Neural cell (in vitro differentiated cells): ENCODE measurements at regions not wholly inside any gene's neighbourhood (a gene's known extent, or its start where the extent isn't known, plus 50 kb on each side); places are given as distances from the start of the nearest gene placed in this dataset.

ENCODE experiments used
- H2AFZ ChIP-seq: fragments of 200-600, 300-800 bp; sonication (generic), shearing (Covaris generic); 2 replicates; pipeline ENCODE4 v1.6.0; 2014; ENCODE audit warnings: low read depth, mild to moderate bottlenecking, antibody characterized with exemption, low read length, moderate library complexity
- H3F3A ChIP-seq: fragments of 200-600 bp; shearing (Covaris generic); 2 replicates; pipeline ENCODE4 v1.6.1; 2016; ENCODE audit warnings: mild to moderate bottlenecking, moderate library complexity, mixed read lengths, antibody characterized with exemption, low read length; ENCODE audit not compliant: insufficient read depth, poor library complexity, severe bottlenecking
- H3K27ac ChIP-seq: fragments of 200-600, 300-800 bp; sonication (generic), shearing (Covaris generic); 2 replicates; pipeline ENCODE4 v1.5.1; 2014; ENCODE audit warnings: mild to moderate bottlenecking, low read length, moderate library complexity
- H3K27me3 ChIP-seq: fragments of 300-800, 200-600 bp; sonication (generic), shearing (Covaris generic); 2 replicates; pipeline ENCODE4 v1.6.0; 2014; ENCODE audit warnings: mild to moderate bottlenecking, low read depth, low read length, moderate library complexity; ENCODE audit not compliant: insufficient read depth
- H3K36me3 ChIP-seq: fragments of 300-800, 200-600 bp; sonication (generic), shearing (Covaris generic); 2 replicates; pipeline ENCODE4 v1.5.1; 2014; ENCODE audit warnings: mild to moderate bottlenecking, antibody characterized with exemption, low read length, moderate library complexity; ENCODE audit not compliant: insufficient read depth
- H3K4me2 ChIP-seq: fragments of 300-800, 200-600 bp; sonication (generic), shearing (Covaris generic); 2 replicates; pipeline ENCODE4 v1.6.0; 2014; ENCODE audit warnings: mild to moderate bottlenecking, low read length
- H3K4me3 ChIP-seq: fragments of 300-800, 200-600 bp; sonication (generic), shearing (Covaris generic); 2 replicates; pipeline ENCODE4 v1.5.1; 2014; ENCODE audit warnings: mild to moderate bottlenecking, low read length, moderate library complexity
- H3K79me2 ChIP-seq: fragments of 200-600 bp; shearing (Covaris generic); replicated peaks from 2 replicates; pipeline ENCODE4 v1.6.0; 2014; ENCODE audit warnings: mild to moderate bottlenecking, low read length, moderate library complexity; ENCODE audit not compliant: insufficient read depth
- H3K9ac ChIP-seq: fragments of 300-800, 200-600 bp; sonication (generic), shearing (Covaris generic); 2 replicates; pipeline ENCODE4 v1.6.1; 2016; ENCODE audit warnings: mild to moderate bottlenecking, low read length, mixed read lengths
- H3K9me2 ChIP-seq: fragments of 200-600 bp; shearing (Covaris generic); 2 replicates; pipeline ENCODE4 v1.6.1; 2016; ENCODE audit warnings: mild to moderate bottlenecking, low read length, mixed read lengths; ENCODE audit not compliant: insufficient read depth
- H3K9me3 ChIP-seq: fragments of 200-600, 300-800 bp; sonication (generic), shearing (Covaris generic); 2 replicates; pipeline ENCODE4 v1.6.1; 2016; ENCODE audit warnings: mild to moderate bottlenecking, mixed run types, low read length, moderate library complexity, mixed read lengths
- H4K20me1 ChIP-seq: fragments of 200-600 bp; shearing (Covaris generic); 2 replicates; pipeline ENCODE4 v1.6.1; 2016; ENCODE audit warnings: mild to moderate bottlenecking, mixed run types; ENCODE audit not compliant: insufficient read depth
- EP300 ChIP-seq: fragments of 450-650 bp; conservative IDR thresholded peaks from 2 replicates; pipeline ENCODE4 v1.6.1; 2014; ENCODE audit warnings: antibody characterized with exemption, mild to moderate bottlenecking, moderate library complexity; ENCODE audit not compliant: poor library complexity, severe bottlenecking
- EZH2 ChIP-seq: fragments of 200-600, 300-800 bp; shearing (Covaris generic), sonication (generic); IDR thresholded peaks from 2 replicates; pipeline ENCODE4 v1.6.1; 2014; ENCODE audit warnings: antibody characterized with exemption, low read length, borderline replicate concordance, mild to moderate bottlenecking; ENCODE audit not compliant: insufficient read depth, poor library complexity, severe bottlenecking
- MXI1 ChIP-seq: fragments of 450-650 bp; conservative IDR thresholded peaks from 2 replicates; pipeline ENCODE4 v1.6.1; 2014; ENCODE audit warnings: antibody characterized with exemption, mild to moderate bottlenecking; ENCODE audit not compliant: poor library complexity, severe bottlenecking
- POLR2AphosphoS5 ChIP-seq: IDR thresholded peaks from 2 replicates; pipeline ENCODE4 v1.6.1; 2012
- RAD21 ChIP-seq: fragments of 450-650 bp; conservative IDR thresholded peaks from 2 replicates; pipeline ENCODE4 v1.6.1; 2014; ENCODE audit warnings: antibody characterized with exemption, mild to moderate bottlenecking, moderate library complexity
- SMC3 ChIP-seq: fragments of 450-650 bp; conservative IDR thresholded peaks from 2 replicates; pipeline ENCODE4 v1.6.1; 2014; ENCODE audit warnings: antibody characterized with exemption, mild to moderate bottlenecking, moderate library complexity; ENCODE audit not compliant: poor library complexity
- TAF1 ChIP-seq: IDR thresholded peaks from 2 replicates; pipeline ENCODE4 v1.6.1; 2012; ENCODE audit warnings: low read depth
- TF ChIP-seq, protein P1 (sequence below): IDR thresholded peaks from 2 replicates; pipeline ENCODE4 v1.6.1; 2012; ENCODE audit warnings: borderline replicate concordance
- TF ChIP-seq, protein P2 (sequence below): fragments of 450-650 bp; IDR thresholded peaks from 2 replicates; pipeline ENCODE4 v1.5.1; 2014; ENCODE audit warnings: antibody characterized with exemption, mild to moderate bottlenecking, moderate library complexity; ENCODE audit not compliant: poor library complexity, severe bottlenecking

DNA sequence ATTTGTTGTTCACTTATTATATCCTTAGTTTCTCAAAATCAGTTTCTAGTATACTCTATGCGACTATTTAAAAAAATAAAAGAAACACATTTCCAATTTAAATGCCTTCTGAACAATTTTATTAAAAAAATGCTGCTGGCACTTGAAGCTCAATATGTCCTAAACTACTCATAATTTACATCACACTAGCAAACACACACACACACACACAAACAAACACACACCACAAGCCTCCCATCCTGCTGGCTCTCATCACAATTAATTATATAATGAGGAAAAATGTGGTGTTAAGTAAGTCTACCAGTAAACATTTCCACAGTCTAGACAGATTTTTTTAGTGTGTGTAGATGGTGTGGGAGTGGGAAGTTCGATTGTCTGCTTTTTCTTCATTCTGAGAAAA lies 350.3 kb downstream of the AASDHPPT start:
- no peak overlapping the region for H3K9ac ChIP-seq
- no peaks in the 10 kb centered on the region for H3K9me2 ChIP-seq
- no peaks in the 10 kb centered on the region for H3K9me3 ChIP-seq
- TF ChIP-seq, protein P1, sequence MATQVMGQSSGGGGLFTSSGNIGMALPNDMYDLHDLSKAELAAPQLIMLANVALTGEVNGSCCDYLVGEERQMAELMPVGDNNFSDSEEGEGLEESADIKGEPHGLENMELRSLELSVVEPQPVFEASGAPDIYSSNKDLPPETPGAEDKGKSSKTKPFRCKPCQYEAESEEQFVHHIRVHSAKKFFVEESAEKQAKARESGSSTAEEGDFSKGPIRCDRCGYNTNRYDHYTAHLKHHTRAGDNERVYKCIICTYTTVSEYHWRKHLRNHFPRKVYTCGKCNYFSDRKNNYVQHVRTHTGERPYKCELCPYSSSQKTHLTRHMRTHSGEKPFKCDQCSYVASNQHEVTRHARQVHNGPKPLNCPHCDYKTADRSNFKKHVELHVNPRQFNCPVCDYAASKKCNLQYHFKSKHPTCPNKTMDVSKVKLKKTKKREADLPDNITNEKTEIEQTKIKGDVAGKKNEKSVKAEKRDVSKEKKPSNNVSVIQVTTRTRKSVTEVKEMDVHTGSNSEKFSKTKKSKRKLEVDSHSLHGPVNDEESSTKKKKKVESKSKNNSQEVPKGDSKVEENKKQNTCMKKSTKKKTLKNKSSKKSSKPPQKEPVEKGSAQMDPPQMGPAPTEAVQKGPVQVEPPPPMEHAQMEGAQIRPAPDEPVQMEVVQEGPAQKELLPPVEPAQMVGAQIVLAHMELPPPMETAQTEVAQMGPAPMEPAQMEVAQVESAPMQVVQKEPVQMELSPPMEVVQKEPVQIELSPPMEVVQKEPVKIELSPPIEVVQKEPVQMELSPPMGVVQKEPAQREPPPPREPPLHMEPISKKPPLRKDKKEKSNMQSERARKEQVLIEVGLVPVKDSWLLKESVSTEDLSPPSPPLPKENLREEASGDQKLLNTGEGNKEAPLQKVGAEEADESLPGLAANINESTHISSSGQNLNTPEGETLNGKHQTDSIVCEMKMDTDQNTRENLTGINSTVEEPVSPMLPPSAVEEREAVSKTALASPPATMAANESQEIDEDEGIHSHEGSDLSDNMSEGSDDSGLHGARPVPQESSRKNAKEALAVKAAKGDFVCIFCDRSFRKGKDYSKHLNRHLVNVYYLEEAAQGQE = no peak
- TF ChIP-seq EP300 = no peak
- no peak for TF ChIP-seq POLR2AphosphoS5
- TF ChIP-seq EZH2 = no peak
- no peak for TF ChIP-seq SMC3
- no peak for TF ChIP-seq MXI1
- TF ChIP-seq, protein P2, sequence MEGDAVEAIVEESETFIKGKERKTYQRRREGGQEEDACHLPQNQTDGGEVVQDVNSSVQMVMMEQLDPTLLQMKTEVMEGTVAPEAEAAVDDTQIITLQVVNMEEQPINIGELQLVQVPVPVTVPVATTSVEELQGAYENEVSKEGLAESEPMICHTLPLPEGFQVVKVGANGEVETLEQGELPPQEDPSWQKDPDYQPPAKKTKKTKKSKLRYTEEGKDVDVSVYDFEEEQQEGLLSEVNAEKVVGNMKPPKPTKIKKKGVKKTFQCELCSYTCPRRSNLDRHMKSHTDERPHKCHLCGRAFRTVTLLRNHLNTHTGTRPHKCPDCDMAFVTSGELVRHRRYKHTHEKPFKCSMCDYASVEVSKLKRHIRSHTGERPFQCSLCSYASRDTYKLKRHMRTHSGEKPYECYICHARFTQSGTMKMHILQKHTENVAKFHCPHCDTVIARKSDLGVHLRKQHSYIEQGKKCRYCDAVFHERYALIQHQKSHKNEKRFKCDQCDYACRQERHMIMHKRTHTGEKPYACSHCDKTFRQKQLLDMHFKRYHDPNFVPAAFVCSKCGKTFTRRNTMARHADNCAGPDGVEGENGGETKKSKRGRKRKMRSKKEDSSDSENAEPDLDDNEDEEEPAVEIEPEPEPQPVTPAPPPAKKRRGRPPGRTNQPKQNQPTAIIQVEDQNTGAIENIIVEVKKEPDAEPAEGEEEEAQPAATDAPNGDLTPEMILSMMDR = no peak
- TF ChIP-seq TAF1 = no peak
- TF ChIP-seq RAD21 = no peak
- no peaks in the 10 kb centered on the region for H3F3A ChIP-seq
- H3K4me2 ChIP-seq = no peak overlapping the region
- no peaks in the 10 kb centered on the region for H3K79me2 ChIP-seq
- H3K4me3 ChIP-seq = no peak overlapping the region
- H2AFZ ChIP-seq = no peak overlapping the region
- H3K27me3 ChIP-seq = no peaks in the 10 kb centered on the region
- H3K36me3 ChIP-seq = no peaks in the 10 kb centered on the region
- H3K27ac ChIP-seq = no peak overlapping the region
- H4K20me1 ChIP-seq = no peaks in the 10 kb centered on the region

DNA sequence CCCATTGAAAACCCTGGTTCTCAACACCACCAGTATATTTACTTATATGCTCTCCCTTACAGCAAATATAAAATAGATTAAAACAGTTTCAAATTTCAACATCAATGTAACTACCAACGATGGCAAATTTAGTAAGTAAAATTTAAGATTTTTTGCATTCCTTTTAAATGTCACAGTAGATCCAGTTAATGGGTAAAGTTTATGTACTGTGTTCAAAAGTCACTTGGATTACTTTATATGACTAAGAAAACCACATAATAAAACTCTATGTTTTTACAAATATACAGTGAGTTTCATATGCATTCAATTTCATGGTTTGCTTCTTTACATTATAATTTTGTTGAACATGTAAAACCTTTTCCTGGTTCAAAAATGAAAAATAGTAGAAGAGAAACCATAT lies 364.6 kb downstream of the AASDHPPT start:
- no peak overlapping the region for H3K27ac ChIP-seq
- H3K9me2 ChIP-seq = no peaks in the 10 kb centered on the region
- H3K4me3 ChIP-seq = no peak overlapping the region
- no peaks in the 10 kb centered on the region for H3K27me3 ChIP-seq
- H4K20me1 ChIP-seq = no peaks in the 10 kb centered on the region
- no peaks in the 10 kb centered on the region for H3K9me3 ChIP-seq
- H3K4me2 ChIP-seq = no peak overlapping the region
- TF ChIP-seq, protein P1 = no peak
- no peak for TF ChIP-seq MXI1
- no peak for TF ChIP-seq POLR2AphosphoS5
- H3K9ac ChIP-seq = no peak overlapping the region
- no peak overlapping the region for H2AFZ ChIP-seq
- H3K79me2 ChIP-seq = no peaks in the 10 kb centered on the region
- no peaks in the 10 kb centered on the region for H3K36me3 ChIP-seq
- no peaks in the 10 kb centered on the region for H3F3A ChIP-seq
